ENCODE measurements at regions not wholly inside any gene's neighbourhood (a gene's known extent, or its start where the extent isn't known, plus 50 kb on each side); places are given as distances from the start of the nearest gene placed in this dataset.
A peak's percentile ranks its signal among the peaks of the same experiment; 100 is the strongest.
"Not testable (repeated sequence)": the region's sequence is repeated elsewhere in the genome, so short reads cannot be mapped to it uniquely, and the experiment has no call there.

GRCh38 chr5:24135536-24135935 is 509.2 kb downstream of the CDH10 start:
- DNase-seq: no peak

- DNase-seq: peak in 26 of 51 donors; percentile 0 to 48 (median 21)
These were observed 503.7 kb downstream of the CDH10 start for GRCh38 chr5:24141046-24141445.

DNA sequence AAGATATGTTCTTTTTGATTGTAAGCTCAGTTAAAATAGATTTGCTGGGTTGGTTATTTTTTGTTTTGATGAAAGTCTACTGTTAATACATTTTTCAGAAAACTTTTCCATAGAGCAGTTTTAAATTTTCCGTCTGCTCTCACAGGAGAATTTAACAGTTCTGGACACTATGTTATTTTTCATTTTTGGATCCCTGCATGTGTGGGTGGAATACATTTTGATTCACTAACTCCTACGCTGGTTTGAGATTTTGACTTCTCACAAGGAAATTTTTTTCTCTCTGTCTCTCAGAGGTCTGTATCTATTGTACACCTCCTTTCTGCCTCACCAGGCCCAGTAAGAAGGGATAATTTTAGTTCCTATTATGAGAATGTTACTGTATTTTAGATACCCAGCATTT is 502.4 kb downstream of the CDH10 start:
- DNase-seq: no peak

DNA sequence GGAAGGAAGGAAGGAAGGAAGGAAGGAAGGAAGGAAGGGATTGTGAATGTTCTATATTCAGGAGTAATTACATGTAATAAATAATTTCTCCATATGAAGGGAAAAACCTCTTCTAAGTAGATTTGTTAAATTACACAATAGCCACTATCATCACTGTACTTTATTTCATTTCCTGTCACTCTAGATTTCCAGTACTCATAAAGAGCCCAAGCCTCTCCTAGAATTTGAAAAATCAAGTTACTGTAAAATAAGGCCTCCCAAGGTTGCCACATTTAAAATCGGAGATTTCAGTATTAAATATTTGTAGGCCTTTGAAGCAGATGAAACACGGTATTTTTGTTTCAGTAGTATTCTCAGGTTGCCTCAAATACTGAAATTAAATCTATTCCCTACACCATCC is 499.0 kb downstream of the CDH10 start:
- DNase-seq: no peak

- no peak for DNase-seq
These were observed 483.2 kb downstream of the CDH10 start for GRCh38 chr5:24161559-24161958.

DNA sequence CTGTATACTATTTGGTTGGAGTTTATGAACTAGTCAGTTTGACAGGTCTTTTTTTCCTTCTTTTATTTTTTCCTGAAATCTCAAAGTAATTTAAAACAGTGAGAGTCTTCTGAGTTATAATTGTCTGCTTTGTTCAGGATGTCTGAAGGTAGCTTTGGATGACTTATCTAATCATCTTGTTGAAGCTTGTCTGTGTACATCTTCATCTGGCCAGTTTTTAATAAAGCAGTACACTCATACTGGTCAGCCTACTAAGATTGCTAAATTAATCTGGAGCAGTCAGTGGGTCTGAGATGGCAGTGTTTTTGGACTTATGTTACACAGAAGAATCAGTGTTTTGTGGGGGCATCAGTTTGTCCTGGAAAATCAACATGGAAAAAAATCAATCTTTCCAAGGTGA is 482.4 kb downstream of the CDH10 start:
- DNase-seq: no peak

DNA sequence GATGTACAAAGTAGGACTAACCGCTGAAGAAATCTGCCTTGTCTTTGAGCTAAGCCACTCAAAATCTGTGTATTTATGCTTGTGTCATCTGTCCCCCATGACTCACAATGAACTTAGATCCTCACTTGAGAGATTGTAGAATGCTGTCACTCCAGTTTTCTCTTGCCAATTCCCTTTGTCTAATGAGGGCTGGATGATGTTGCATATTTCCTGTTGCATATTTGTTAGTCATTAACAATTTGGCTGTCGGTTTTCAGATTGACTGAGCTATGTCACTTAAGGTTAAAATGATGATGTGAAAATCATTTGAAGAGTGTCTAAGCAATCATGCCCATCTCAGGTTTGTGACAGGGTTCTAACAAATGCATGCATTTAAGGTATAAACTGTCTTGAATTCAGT is 481.7 kb downstream of the CDH10 start:
- DNase-seq: no peak

- no peak for DNase-seq
These were observed 477.0 kb downstream of the CDH10 start for GRCh38 chr5:24167806-24168205.

- no peak for DNase-seq
These were observed 474.8 kb downstream of the CDH10 start for GRCh38 chr5:24170026-24170425.

DNA sequence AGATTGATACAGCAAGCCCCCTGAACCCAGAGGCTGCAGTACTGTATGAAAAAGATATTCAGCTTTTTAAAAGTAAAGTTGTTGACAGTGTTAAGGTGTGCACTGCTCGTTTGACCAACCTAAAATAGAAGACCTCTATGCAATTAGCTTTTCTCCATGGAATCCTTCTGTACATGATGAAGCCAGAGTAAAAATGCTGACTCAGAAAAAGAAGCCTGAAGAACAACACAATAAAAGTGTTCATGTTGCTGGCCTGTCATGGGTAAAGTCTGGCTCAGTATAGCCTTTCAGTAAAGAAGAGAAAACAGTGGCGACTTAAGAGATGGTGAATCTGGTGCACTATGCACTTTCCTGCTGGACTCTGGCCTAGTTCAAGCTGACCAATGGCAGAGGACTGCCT is 473.8 kb downstream of the CDH10 start:
- not testable (repeated sequence) for DNase-seq

GRCh38 chr5:24177821-24178220 is 467.0 kb downstream of the CDH10 start:
- no peak for DNase-seq

GRCh38 chr5:24183981-24184380 is 460.8 kb downstream of the CDH10 start:
- no peak for DNase-seq

GRCh38 chr5:24188216-24188925 is 456.4 kb downstream of the CDH10 start:
- DNase-seq: no peak

GRCh38 chr5:24196789-24197188 is 448.0 kb downstream of the CDH10 start:
- no peak for DNase-seq

GRCh38 chr5:24208686-24209106 is 436.1 kb downstream of the CDH10 start:
- DNase-seq: no peak

GRCh38 chr5:24215114-24215513 is 429.7 kb downstream of the CDH10 start:
- no peak for DNase-seq

DNA sequence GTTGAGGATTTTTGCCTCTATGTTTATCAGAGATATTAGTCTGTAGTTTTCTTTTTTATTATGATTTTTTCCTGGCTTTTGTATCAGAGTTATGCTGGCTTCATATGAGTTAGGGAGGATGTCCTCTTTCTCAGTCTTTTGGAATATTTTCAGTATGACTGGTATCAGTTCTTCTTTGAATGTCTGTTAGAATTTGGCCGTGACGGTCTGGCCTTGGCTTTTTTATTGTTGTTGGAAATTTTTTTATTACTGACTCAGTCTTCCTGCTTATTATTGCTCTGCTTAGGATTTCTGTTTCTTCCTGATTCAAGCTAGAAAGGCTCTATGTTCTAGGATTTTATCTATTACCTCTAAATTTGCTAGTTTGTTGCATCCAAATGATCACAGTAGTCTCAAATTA is 421.9 kb downstream of the CDH10 start:
- DNase-seq: no peak

- no peak for DNase-seq
These were observed 419.7 kb downstream of the CDH10 start for GRCh38 chr5:24225051-24225450.

GRCh38 chr5:24226479-24226878 is 418.3 kb downstream of the CDH10 start:
- DNase-seq: peak in 2 of 51 donors; percentile 4 to 5

- DNase-seq: not testable (repeated sequence)
These were observed 416.9 kb downstream of the CDH10 start for GRCh38 chr5:24227881-24228280.

DNA sequence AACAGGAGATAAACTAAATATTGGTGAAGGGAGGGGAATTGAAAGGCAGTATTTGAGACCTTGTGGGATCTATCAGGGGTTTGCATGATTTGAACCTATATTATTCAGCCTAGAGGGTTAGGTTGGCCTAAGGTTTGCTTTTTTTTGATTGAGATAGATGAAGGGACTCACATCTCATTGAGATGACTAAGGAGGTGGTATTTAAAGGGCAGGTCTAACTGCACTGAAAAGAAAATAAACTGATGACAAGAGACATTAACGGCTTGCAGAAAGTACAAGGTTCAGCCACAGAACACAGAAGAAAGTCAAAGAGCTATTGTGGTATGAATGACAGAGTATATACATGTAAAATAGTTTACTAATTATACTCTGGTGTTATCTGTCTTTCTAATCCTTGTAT is 412.7 kb downstream of the CDH10 start:
- DNase-seq: no peak

GRCh38 chr5:24232929-24233498 is 411.8 kb downstream of the CDH10 start:
- peak in 1 of 51 donors; percentile 25 for DNase-seq

GRCh38 chr5:24235946-24236345 is 408.8 kb downstream of the CDH10 start:
- DNase-seq: no peak

DNA sequence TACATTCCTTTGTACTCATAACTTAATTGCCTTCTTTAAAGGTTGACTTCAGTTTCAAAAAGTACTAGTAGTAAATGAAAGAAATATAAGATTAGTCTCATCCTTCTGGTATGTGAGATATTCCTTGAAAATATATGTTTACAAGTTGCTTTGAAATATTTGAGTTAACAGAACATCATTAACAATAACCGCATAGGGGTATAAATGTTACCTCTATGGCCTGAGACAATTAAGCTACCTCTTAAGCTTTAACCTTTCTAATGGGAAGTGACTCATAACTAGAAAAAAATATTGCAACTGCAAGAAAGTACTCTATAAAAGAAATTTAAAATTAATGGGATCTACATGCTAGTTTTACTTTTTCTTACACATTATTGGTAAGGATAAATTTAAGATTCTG is 399.0 kb downstream of the CDH10 start:
- DNase-seq: no peak
